ENCODE measurements at regions not wholly inside any gene's neighbourhood (a gene's known extent, or its start where the extent isn't known, plus 50 kb on each side); places are given as distances from the start of the nearest gene placed in this dataset.

GRCh38 chr15:34700891-34701427 lies 53.8 kb downstream of the GJD2 start:
- TF ChIP-seq CTCF (IDR thresholded peaks at IDR 0.05; ENCODE audit: extremely low read depth, missing control alignments): no peak
- no peak for DNase-seq (ENCODE audit: low spot score)

- TF ChIP-seq CTCF (IDR thresholded peaks at IDR 0.05; ENCODE audit: extremely low read depth, missing control alignments): no peak
- DNase-seq (ENCODE audit: low spot score): no peak
Observed at GRCh38 chr15:34699968-34700640, 54.7 kb downstream of the GJD2 start.

- DNase-seq (ENCODE audit: low spot score): no peak
- TF ChIP-seq CTCF (IDR thresholded peaks at IDR 0.05; ENCODE audit: extremely low read depth, missing control alignments): no peak
Observed at GRCh38 chr15:34696506-34696905, 58.3 kb downstream of the GJD2 start.

- no peak for TF ChIP-seq CTCF (IDR thresholded peaks at IDR 0.05; ENCODE audit: extremely low read depth, missing control alignments)
- DNase-seq (ENCODE audit: low spot score): no peak
Observed at GRCh38 chr15:34693053-34693744, 61.6 kb downstream of the GJD2 start.

- TF ChIP-seq CTCF (IDR thresholded peaks at IDR 0.05; ENCODE audit: extremely low read depth, missing control alignments): no peak
- DNase-seq (ENCODE audit: low spot score): no peak
Observed at GRCh38 chr15:34691034-34691433, 63.8 kb downstream of the GJD2 start.

GRCh38 chr15:34688699-34689098 lies 66.1 kb downstream of the GJD2 start:
- no peak for DNase-seq (ENCODE audit: low spot score)
- no peak for TF ChIP-seq CTCF (IDR thresholded peaks at IDR 0.05; ENCODE audit: extremely low read depth, missing control alignments)

- no peak for TF ChIP-seq CTCF (IDR thresholded peaks at IDR 0.05; ENCODE audit: extremely low read depth, missing control alignments)
- DNase-seq (ENCODE audit: low spot score): no peak
Observed at GRCh38 chr15:34684351-34684750, 70.4 kb downstream of the GJD2 start.
